ENCODE measurements at regions not wholly inside any gene's neighbourhood (a gene's known extent, or its start where the extent isn't known, plus 50 kb on each side); places are given as distances from the start of the nearest gene placed in this dataset.

- H3K9me3 ChIP-seq (ENCODE audit: insufficient read depth, low read depth, low read length), result no peaks in the 10 kb centered on the region
- H3K79me2 ChIP-seq (ENCODE audit: insufficient read depth, low read length), result no peaks in the 10 kb centered on the region
- DNase-seq (ENCODE audit: low read depth) (no peak), FAIRE-seq (no peak)
- no peaks in the 10 kb centered on the region for H3K9me3 Mint-ChIP-seq (ENCODE audit: unreplicated experiment)
- no peak overlapping the region for H3K4me3 Mint-ChIP-seq (ENCODE audit: unreplicated experiment)
- H3K27me3 ChIP-seq (ENCODE audit: insufficient read depth, low read length), result no peaks in the 10 kb centered on the region
- no peaks in the 10 kb centered on the region for H3K4me1 ChIP-seq (ENCODE audit: insufficient read depth, low read length)
- no peak overlapping the region for H3K4me3 ChIP-seq (ENCODE audit: insufficient read depth, low read depth, low read length)
- H4K20me1 ChIP-seq (ENCODE audit: insufficient read depth, low read length), result no peaks in the 10 kb centered on the region
- TF ChIP-seq CTCF (IDR thresholded peaks at IDR 0.05; ENCODE audit: insufficient read depth, low read depth, low read length), result no peak
- no peak for TF ChIP-seq EZH2 (IDR thresholded peaks at IDR 0.05; ENCODE audit: insufficient read depth, low read length)
- H3K36me3 Mint-ChIP-seq (ENCODE audit: low read depth, unreplicated experiment), result no peaks in the 10 kb centered on the region
- no peaks in the 10 kb centered on the region for H3K4me1 Mint-ChIP-seq (ENCODE audit: low read depth, unreplicated experiment)
- no peaks in the 10 kb centered on the region for H3K36me3 ChIP-seq (ENCODE audit: insufficient read depth, low read length)
- H2AFZ ChIP-seq (ENCODE audit: low read depth, low read length), result no peak overlapping the region
- no peak overlapping the region for H3K9ac ChIP-seq (ENCODE audit: low read length)
- peaks cover 24% of the 10 kb centered on the region for H3K27me3 Mint-ChIP-seq (ENCODE audit: low read depth, unreplicated experiment)
- no peak overlapping the region for H3K27ac ChIP-seq (ENCODE audit: low read depth, low read length)
- no peak overlapping the region for H3K4me2 ChIP-seq (ENCODE audit: low read length)
- H3K27ac Mint-ChIP-seq (ENCODE audit: unreplicated experiment), result no peak overlapping the region
These were observed 253.8 kb upstream of the IGF1R start for GRCh38 chr15:98394546-98394945.

GRCh38 chr15:98395974-98396610 is 252.2 kb upstream of the IGF1R start:
- Histone ChIP-seq H3K27me3 (ENCODE audit: insufficient read depth, low read length) (no peaks in the 10 kb centered on the region), H3K9me3 (ENCODE audit: insufficient read depth, low read depth, low read length) (peaks cover 2% of the 10 kb centered on the region), H3K9ac (ENCODE audit: low read length) (no peak overlapping the region), H3K4me3 (ENCODE audit: insufficient read depth, low read depth, low read length) (no peak overlapping the region), H2AFZ (ENCODE audit: low read depth, low read length) (no peak overlapping the region), H4K20me1 (ENCODE audit: insufficient read depth, low read length) (no peaks in the 10 kb centered on the region), H3K4me2 (ENCODE audit: low read length) (no peak overlapping the region), H3K79me2 (ENCODE audit: insufficient read depth, low read length) (no peaks in the 10 kb centered on the region), H3K4me1 (ENCODE audit: insufficient read depth, low read length) (no peaks in the 10 kb centered on the region), H3K36me3 (ENCODE audit: insufficient read depth, low read length) (no peaks in the 10 kb centered on the region), H3K27ac (ENCODE audit: low read depth, low read length) (no peak overlapping the region)
- Mint-ChIP-seq H3K9me3 (ENCODE audit: unreplicated experiment) (peaks cover 6% of the 10 kb centered on the region), H3K36me3 (ENCODE audit: low read depth, unreplicated experiment) (no peaks in the 10 kb centered on the region), H3K4me3 (ENCODE audit: unreplicated experiment) (no peak overlapping the region), H3K27ac (ENCODE audit: unreplicated experiment) (no peak overlapping the region), H3K27me3 (ENCODE audit: low read depth, unreplicated experiment) (peaks cover 31% of the 10 kb centered on the region), H3K4me1 (ENCODE audit: low read depth, unreplicated experiment) (no peaks in the 10 kb centered on the region)
- TF ChIP-seq CTCF (IDR thresholded peaks at IDR 0.05; ENCODE audit: insufficient read depth, low read depth, low read length) (no peak), EZH2 (IDR thresholded peaks at IDR 0.05; ENCODE audit: insufficient read depth, low read length) (no peak)
- FAIRE-seq, result no peak
- no peak for DNase-seq (ENCODE audit: low read depth)

GRCh38 chr15:98397419-98397818 is 250.9 kb upstream of the IGF1R start:
- no peaks in the 10 kb centered on the region for H4K20me1 ChIP-seq (ENCODE audit: insufficient read depth, low read length)
- no peak for DNase-seq (ENCODE audit: low read depth)
- H3K9me3 ChIP-seq (ENCODE audit: insufficient read depth, low read depth, low read length), result peaks cover 2% of the 10 kb centered on the region
- no peaks in the 10 kb centered on the region for H3K4me1 ChIP-seq (ENCODE audit: insufficient read depth, low read length)
- no peaks in the 10 kb centered on the region for H3K27me3 ChIP-seq (ENCODE audit: insufficient read depth, low read length)
- H2AFZ ChIP-seq (ENCODE audit: low read depth, low read length), result no peak overlapping the region
- no peaks in the 10 kb centered on the region for H3K79me2 ChIP-seq (ENCODE audit: insufficient read depth, low read length)
- Mint-ChIP-seq H3K4me3 (ENCODE audit: unreplicated experiment) (no peak overlapping the region), H3K27ac (ENCODE audit: unreplicated experiment) (no peak overlapping the region), H3K9me3 (ENCODE audit: unreplicated experiment) (peaks cover 6% of the 10 kb centered on the region), H3K36me3 (ENCODE audit: low read depth, unreplicated experiment) (no peaks in the 10 kb centered on the region), H3K27me3 (ENCODE audit: low read depth, unreplicated experiment) (peaks cover 35% of the 10 kb centered on the region), H3K4me1 (ENCODE audit: low read depth, unreplicated experiment) (no peaks in the 10 kb centered on the region)
- H3K4me3 ChIP-seq (ENCODE audit: insufficient read depth, low read depth, low read length), result no peak overlapping the region
- TF ChIP-seq CTCF (IDR thresholded peaks at IDR 0.05; ENCODE audit: insufficient read depth, low read depth, low read length), result no peak
- no peak for TF ChIP-seq EZH2 (IDR thresholded peaks at IDR 0.05; ENCODE audit: insufficient read depth, low read length)
- H3K36me3 ChIP-seq (ENCODE audit: insufficient read depth, low read length), result no peaks in the 10 kb centered on the region
- H3K27ac ChIP-seq (ENCODE audit: low read depth, low read length), result no peak overlapping the region
- FAIRE-seq, result no peak
- H3K4me2 ChIP-seq (ENCODE audit: low read length), result no peak overlapping the region
- no peak overlapping the region for H3K9ac ChIP-seq (ENCODE audit: low read length)
